ENCODE measurements at regions not wholly inside any gene's neighbourhood (a gene's known extent, or its start where the extent isn't known, plus 50 kb on each side); places are given as distances from the start of the nearest gene placed in this dataset.

GRCh38 chr7:91690541-91691070, 189.9 kb downstream of the MTERF1 start:
- no peaks in the 10 kb centered on the region for H3K36me3 ChIP-seq
- H3K4me1 ChIP-seq: no peaks in the 10 kb centered on the region
- DNase-seq: no peak
- H3K27me3 ChIP-seq (ENCODE audit: low read depth): no peaks in the 10 kb centered on the region
- intact Hi-C loops (cut with micrococcal nuclease): no loop called here
- H3K4me3 ChIP-seq: no peak overlapping the region
- peaks cover 2% of the 10 kb centered on the region for H3K9me3 ChIP-seq (replicated peaks)
- TF ChIP-seq, protein P1, sequence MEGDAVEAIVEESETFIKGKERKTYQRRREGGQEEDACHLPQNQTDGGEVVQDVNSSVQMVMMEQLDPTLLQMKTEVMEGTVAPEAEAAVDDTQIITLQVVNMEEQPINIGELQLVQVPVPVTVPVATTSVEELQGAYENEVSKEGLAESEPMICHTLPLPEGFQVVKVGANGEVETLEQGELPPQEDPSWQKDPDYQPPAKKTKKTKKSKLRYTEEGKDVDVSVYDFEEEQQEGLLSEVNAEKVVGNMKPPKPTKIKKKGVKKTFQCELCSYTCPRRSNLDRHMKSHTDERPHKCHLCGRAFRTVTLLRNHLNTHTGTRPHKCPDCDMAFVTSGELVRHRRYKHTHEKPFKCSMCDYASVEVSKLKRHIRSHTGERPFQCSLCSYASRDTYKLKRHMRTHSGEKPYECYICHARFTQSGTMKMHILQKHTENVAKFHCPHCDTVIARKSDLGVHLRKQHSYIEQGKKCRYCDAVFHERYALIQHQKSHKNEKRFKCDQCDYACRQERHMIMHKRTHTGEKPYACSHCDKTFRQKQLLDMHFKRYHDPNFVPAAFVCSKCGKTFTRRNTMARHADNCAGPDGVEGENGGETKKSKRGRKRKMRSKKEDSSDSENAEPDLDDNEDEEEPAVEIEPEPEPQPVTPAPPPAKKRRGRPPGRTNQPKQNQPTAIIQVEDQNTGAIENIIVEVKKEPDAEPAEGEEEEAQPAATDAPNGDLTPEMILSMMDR (IDR thresholded peaks at IDR 0.05; ENCODE audit: borderline replicate concordance): no peak
- H3K27ac ChIP-seq (replicated peaks): no peak overlapping the region

DNA sequence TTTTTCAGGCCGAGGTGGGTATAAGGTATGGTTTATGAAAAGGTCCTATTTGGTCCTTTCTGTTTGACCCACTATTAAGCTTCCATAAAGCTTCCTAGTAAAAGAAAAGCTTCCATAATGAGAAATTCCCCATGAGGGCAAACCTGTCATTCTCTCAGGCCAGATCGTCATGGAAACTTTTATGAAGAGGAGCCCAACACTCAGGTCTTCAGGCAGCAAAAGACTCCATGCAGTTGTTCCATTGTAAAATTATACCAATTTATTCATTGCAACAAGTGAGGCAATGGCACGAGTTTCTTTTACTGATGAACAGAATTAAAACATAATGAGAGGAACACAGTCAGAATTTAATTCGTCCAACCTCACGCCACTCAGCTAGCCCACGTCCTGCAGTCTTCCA, 188.6 kb downstream of the MTERF1 start:
- H3K36me3 ChIP-seq: no peaks in the 10 kb centered on the region
- H3K27ac ChIP-seq (replicated peaks): no peak overlapping the region
- H3K27me3 ChIP-seq (ENCODE audit: low read depth): no peaks in the 10 kb centered on the region
- intact Hi-C loops (cut with micrococcal nuclease): no loop called here
- H3K9me3 ChIP-seq (replicated peaks): peaks cover 2% of the 10 kb centered on the region
- H3K4me3 ChIP-seq: no peak overlapping the region
- TF ChIP-seq, protein P1 (IDR thresholded peaks at IDR 0.05; ENCODE audit: borderline replicate concordance): no peak
- no peak for DNase-seq
- H3K4me1 ChIP-seq: no peaks in the 10 kb centered on the region

DNA sequence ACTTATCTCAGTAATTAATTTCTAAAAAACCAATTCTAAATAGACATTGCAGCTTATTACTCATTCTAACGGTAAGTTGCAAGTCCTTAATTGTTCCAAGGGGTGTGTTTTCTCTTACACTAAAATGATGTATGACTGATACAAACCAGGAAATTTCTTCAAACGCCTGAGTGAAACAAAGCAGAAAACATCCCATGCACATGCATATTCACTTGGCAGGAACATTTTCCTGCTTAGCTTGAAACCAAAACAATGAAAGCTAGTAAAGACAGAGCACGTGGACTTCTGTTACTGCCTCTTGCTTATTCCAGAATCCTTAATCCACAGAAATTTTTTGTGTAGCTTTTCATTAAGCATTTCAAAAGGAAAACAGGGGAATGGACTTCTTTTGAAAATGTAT, 187.7 kb downstream of the MTERF1 start:
- DNase-seq: no peak
- TF ChIP-seq, protein P1 (IDR thresholded peaks at IDR 0.05; ENCODE audit: borderline replicate concordance): no peak
- no peaks in the 10 kb centered on the region for H3K27me3 ChIP-seq (ENCODE audit: low read depth)
- H3K27ac ChIP-seq (replicated peaks): no peak overlapping the region
- H3K4me1 ChIP-seq: no peaks in the 10 kb centered on the region
- peaks cover under 1% of the 10 kb centered on the region for H3K9me3 ChIP-seq (replicated peaks)
- no peak overlapping the region for H3K4me3 ChIP-seq
- H3K36me3 ChIP-seq: no peaks in the 10 kb centered on the region
- intact Hi-C loops (cut with micrococcal nuclease): no loop called here

GRCh38 chr7:91694351-91694841, 186.1 kb downstream of the MTERF1 start:
- no peaks in the 10 kb centered on the region for H3K36me3 ChIP-seq
- no peak overlapping the region for H3K27ac ChIP-seq (replicated peaks)
- no peak for DNase-seq
- H3K27me3 ChIP-seq (ENCODE audit: low read depth): no peaks in the 10 kb centered on the region
- H3K4me3 ChIP-seq: no peak overlapping the region
- peaks cover 7% of the 10 kb centered on the region for H3K9me3 ChIP-seq (replicated peaks)
- H3K4me1 ChIP-seq: no peaks in the 10 kb centered on the region
- TF ChIP-seq, protein P1 (IDR thresholded peaks at IDR 0.05; ENCODE audit: borderline replicate concordance): no peak
- intact Hi-C loops (cut with micrococcal nuclease): no loop called here

DNA sequence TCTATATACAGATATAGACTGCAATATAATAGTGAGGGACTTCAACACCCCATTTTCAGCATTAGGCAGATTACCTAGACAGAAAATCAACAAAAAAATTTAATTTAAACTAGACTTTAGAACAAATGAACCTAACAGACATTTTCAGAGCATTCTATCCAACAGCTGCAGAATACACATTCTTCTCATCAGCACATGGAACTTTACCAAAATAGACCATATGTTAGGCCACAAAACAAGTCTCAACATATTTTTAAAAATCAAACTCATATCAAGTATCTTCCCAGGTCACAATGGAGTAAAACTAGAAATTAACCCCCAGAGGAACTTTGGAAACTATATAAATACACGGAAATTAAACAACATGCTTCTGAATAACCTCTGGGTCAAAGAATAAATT, 169.6 kb downstream of the MTERF1 start:
- Histone ChIP-seq H3K27me3 (ENCODE audit: low read depth) (no peaks in the 10 kb centered on the region), H3K4me3 (no peak overlapping the region), H3K27ac (replicated peaks) (no peak overlapping the region), H3K9me3 (replicated peaks) (peaks cover 40% of the 10 kb centered on the region), H3K4me1 (no peaks in the 10 kb centered on the region), H3K36me3 (peaks cover 6% of the 10 kb centered on the region)
- no peak for DNase-seq
- TF ChIP-seq, protein P1 (IDR thresholded peaks at IDR 0.05; ENCODE audit: borderline replicate concordance): no peak
- intact Hi-C loops (cut with micrococcal nuclease): no loop called here
